OCI-LY7 (cell line): ENCODE measurements at regions not wholly inside any gene's neighbourhood (a gene's known extent, or its start where the extent isn't known, plus 50 kb on each side); places are given as distances from the start of the nearest gene placed in this dataset. TPM values are rescaled to one million over a fixed set of nuclear protein-coding genes. Genes with fewer than 3 reads are reported as not detected.

ENCODE experiments used
- small RNA-seq: library from RNA; depleted of rRNA; stranded (forward); fragments of <200 nt; gene quantifications from one replicate; pipeline ENCODE3, GENCODE V24; 2014

Small RNA genes in the stretch of these regions (small RNA-seq; reads per million reads assigned to genes)
- not detected for gene Z96811.1
